Stomach smooth muscle (tissue), 2 donors: ENCODE measurements at regions not wholly inside any gene's neighbourhood (a gene's known extent, or its start where the extent isn't known, plus 50 kb on each side); places are given as distances from the start of the nearest gene placed in this dataset.

Source experiments
- H3K27ac ChIP-seq: one replicate; pipeline ENCODE4 v1.7.0; 2013; ENCODE audit warnings: mild to moderate bottlenecking, low read length, inconsistent platforms
- H3K27me3 ChIP-seq, 2 donors: one replicate each; pipeline ENCODE4 v1.7.0; 2013; ENCODE audit warnings: low read length in 2 of 2; ENCODE audit not compliant: insufficient read depth in 2 of 2, control insufficient read depth in 1 of 2
- H3K36me3 ChIP-seq, 2 donors: one replicate each; pipeline ENCODE4 v1.7.0; 2013; ENCODE audit warnings: low read length in 2 of 2; ENCODE audit not compliant: control insufficient read depth in 2 of 2, insufficient read depth in 2 of 2
- H3K4me1 ChIP-seq: one replicate; pipeline ENCODE4 v1.7.0; 2013; ENCODE audit warnings: low read length; ENCODE audit not compliant: control insufficient read depth, insufficient read depth
- H3K4me3 ChIP-seq, 2 donors: one replicate each; pipeline ENCODE4 v1.7.0; 2013; ENCODE audit warnings: low read length in 2 of 2
- H3K9ac ChIP-seq, 2 donors: one replicate each; pipeline ENCODE4 v1.7.0; 2013; ENCODE audit warnings: low read length in 2 of 2, mild to moderate bottlenecking in 1 of 2
- H3K9me3 ChIP-seq, 2 donors: one replicate each; pipeline ENCODE4 v1.7.0; 2013; ENCODE audit warnings: low read length in 2 of 2; ENCODE audit not compliant: control insufficient read depth in 2 of 2
- donor health status: healthy.
- donor health status: Pancreatic carcinoma.

GRCh38 chr10:111373696-111374095 lies 296.9 kb downstream of the ADRA2A start:
- Histone ChIP-seq H3K9ac (no peak overlapping the region), H3K9me3 (peaks cover 0 to 4% of the 10 kb centered on the region in 2 donors), H3K36me3 (no peaks in the 10 kb centered on the region), H3K4me3 (no peak overlapping the region), H3K27me3 (peaks cover 0 to 2% of the 10 kb centered on the region in 2 donors), H3K4me1 (no peaks in the 10 kb centered on the region), H3K27ac (no peak overlapping the region)

- Histone ChIP-seq H3K27me3 (no peaks in the 10 kb centered on the region), H3K9ac (no peak overlapping the region), H3K36me3 (no peaks in the 10 kb centered on the region), H3K4me3 (no peak overlapping the region), H3K4me1 (no peaks in the 10 kb centered on the region), H3K27ac (no peak overlapping the region), H3K9me3 (peaks cover 0 to 2% of the 10 kb centered on the region in 2 donors)
Observed at GRCh38 chr10:111379534-111380187, 302.8 kb downstream of the ADRA2A start.

GRCh38 chr10:111384556-111384955 lies 307.7 kb downstream of the ADRA2A start:
- Histone ChIP-seq H3K9me3 (no peaks in the 10 kb centered on the region), H3K36me3 (no peaks in the 10 kb centered on the region), H3K27me3 (no peaks in the 10 kb centered on the region), H3K4me3 (no peak overlapping the region), H3K27ac (no peak overlapping the region), H3K9ac (no peak overlapping the region), H3K4me1 (no peaks in the 10 kb centered on the region)

- Histone ChIP-seq H3K9ac (no peak overlapping the region), H3K9me3 (peaks cover 0 to 3% of the 10 kb centered on the region in 2 donors), H3K4me3 (no peak overlapping the region), H3K27me3 (no peaks in the 10 kb centered on the region), H3K4me1 (no peaks in the 10 kb centered on the region), H3K27ac (no peak overlapping the region), H3K36me3 (no peaks in the 10 kb centered on the region)
Observed at GRCh38 chr10:111390813-111391563, 314.2 kb downstream of the ADRA2A start.

GRCh38 chr10:111392159-111392558 lies 315.3 kb downstream of the ADRA2A start:
- no peaks in the 10 kb centered on the region for H3K36me3 ChIP-seq
- no peaks in the 10 kb centered on the region for H3K27me3 ChIP-seq
- H3K27ac ChIP-seq = no peak overlapping the region
- H3K9ac ChIP-seq = no peak overlapping the region
- no peaks in the 10 kb centered on the region for H3K4me1 ChIP-seq
- no peak overlapping the region for H3K4me3 ChIP-seq
- H3K9me3 ChIP-seq = peaks cover 0 to 3% of the 10 kb centered on the region in 2 donors

- Histone ChIP-seq H3K4me3 (no peak overlapping the region), H3K27me3 (no peaks in the 10 kb centered on the region), H3K9me3 (peaks cover 0 to 3% of the 10 kb centered on the region in 2 donors), H3K36me3 (no peaks in the 10 kb centered on the region), H3K4me1 (no peaks in the 10 kb centered on the region), H3K27ac (no peak overlapping the region), H3K9ac (no peak overlapping the region)
Observed at GRCh38 chr10:111392910-111393309, 316.1 kb downstream of the ADRA2A start.

DNA sequence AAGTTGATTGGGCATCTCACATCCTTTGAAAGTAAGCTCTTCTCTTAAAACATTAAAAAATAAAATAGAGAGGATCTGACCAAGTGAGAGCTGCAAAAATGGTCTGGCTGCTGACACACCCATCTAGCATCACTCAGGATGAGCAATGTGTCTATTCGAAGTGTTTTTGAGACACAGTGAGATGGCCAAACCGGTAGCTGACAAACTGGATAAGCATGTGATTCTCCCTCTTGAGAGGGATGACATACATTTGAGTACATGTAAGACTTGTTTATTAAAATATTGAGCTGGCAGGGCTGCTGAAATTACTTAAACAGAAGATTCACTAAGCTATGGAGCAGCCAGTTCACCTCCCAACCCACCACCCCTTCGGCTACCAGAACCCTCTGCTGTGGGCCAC lies 333.9 kb downstream of the ADRA2A start:
- Histone ChIP-seq H3K27me3 (no peaks in the 10 kb centered on the region), H3K36me3 (no peaks in the 10 kb centered on the region), H3K4me1 (no peaks in the 10 kb centered on the region), H3K4me3 (no peak overlapping the region), H3K9me3 (peaks cover 0 to 4% of the 10 kb centered on the region in 2 donors), H3K27ac (no peak overlapping the region), H3K9ac (no peak overlapping the region)

- Histone ChIP-seq H3K27ac (no peak overlapping the region), H3K36me3 (no peaks in the 10 kb centered on the region), H3K27me3 (no peaks in the 10 kb centered on the region), H3K9me3 (no peaks in the 10 kb centered on the region), H3K4me1 (no peaks in the 10 kb centered on the region), H3K9ac (no peak overlapping the region), H3K4me3 (no peak overlapping the region)
Observed at GRCh38 chr10:111425459-111425858, 348.6 kb downstream of the ADRA2A start.

DNA sequence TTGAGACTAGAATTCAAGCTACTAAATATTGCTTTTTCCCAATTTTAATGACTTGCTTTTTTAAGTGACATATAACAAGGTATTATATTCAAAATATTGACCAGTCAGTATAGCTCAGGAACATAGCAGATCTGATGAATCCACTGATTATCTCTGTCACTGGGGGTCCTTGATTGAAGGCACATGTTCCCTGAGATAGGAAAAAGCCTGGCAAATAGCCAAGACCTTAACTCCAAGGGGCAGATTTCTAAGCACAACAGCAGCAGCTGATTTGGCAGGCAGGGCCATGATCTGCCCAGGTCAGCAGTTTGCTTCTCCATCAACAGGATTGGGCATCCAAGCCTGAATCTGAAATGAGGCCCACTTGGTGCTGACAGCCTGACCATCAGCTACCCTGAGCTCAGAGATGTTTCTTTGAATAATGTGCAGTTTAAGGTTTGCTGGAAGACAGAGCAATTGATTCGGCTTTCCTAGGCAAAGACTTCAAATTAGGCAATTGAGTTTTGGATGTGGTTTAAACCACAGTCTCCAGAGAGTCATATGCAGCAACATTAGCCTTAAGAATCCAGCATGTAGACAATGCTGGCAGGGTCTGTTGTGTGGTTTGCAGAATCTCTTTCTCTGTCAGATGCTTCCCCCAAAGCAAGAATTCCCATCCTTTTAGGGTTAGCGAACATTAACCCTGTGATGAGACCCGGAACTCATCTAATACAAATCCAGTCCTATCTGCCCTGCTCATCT lies 352.6 kb downstream of the ADRA2A start:
- Histone ChIP-seq H3K9me3 (no peaks in the 10 kb centered on the region), H3K36me3 (no peaks in the 10 kb centered on the region), H3K27me3 (no peaks in the 10 kb centered on the region), H3K4me3 (no peak overlapping the region), H3K27ac (no peak overlapping the region), H3K9ac (no peak overlapping the region), H3K4me1 (no peaks in the 10 kb centered on the region)

- H3K4me3 ChIP-seq = no peak overlapping the region
- H3K4me1 ChIP-seq = no peaks in the 10 kb centered on the region
- no peaks in the 10 kb centered on the region for H3K9me3 ChIP-seq
- no peak overlapping the region for H3K27ac ChIP-seq
- H3K9ac ChIP-seq = no peak overlapping the region
- H3K27me3 ChIP-seq = no peaks in the 10 kb centered on the region
- H3K36me3 ChIP-seq = no peaks in the 10 kb centered on the region
Observed at GRCh38 chr10:111430070-111430469, 353.2 kb downstream of the ADRA2A start.
